ENCODE measurements at regions not wholly inside any gene's neighbourhood (a gene's known extent, or its start where the extent isn't known, plus 50 kb on each side); places are given as distances from the start of the nearest gene placed in this dataset.

DNA sequence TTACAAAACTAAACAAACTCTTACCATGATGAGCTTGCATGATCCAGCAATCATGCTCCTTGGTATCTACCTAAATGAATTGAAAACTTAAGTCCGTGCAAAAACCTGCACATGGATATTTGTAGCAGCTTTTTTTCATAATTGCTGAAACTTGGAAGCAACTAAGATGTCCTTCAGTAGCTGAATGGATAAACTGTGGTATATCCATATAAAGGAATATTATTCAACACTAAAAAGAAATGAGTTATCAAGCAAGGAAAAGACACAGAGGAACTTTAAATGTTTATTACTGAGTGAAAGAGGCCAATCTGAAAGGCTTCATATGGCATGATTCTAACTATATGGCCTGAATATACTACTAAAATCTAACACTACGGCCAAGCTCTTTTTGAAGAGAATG, 139.1 kb upstream of the ZNF608 start:
- Histone ChIP-seq H3K27ac (replicated peaks) (no peak overlapping the region), H3K27me3 (ENCODE audit: low read depth) (no peaks in the 10 kb centered on the region), H3K4me3 (no peak overlapping the region), H3K9me3 (replicated peaks) (peaks cover 8% of the 10 kb centered on the region), H3K36me3 (no peaks in the 10 kb centered on the region), H3K4me1 (peaks cover 6% of the 10 kb centered on the region)
- DNase-seq = no peak
- intact Hi-C loops (cut with micrococcal nuclease) = no loop called here
- TF ChIP-seq, protein P1, sequence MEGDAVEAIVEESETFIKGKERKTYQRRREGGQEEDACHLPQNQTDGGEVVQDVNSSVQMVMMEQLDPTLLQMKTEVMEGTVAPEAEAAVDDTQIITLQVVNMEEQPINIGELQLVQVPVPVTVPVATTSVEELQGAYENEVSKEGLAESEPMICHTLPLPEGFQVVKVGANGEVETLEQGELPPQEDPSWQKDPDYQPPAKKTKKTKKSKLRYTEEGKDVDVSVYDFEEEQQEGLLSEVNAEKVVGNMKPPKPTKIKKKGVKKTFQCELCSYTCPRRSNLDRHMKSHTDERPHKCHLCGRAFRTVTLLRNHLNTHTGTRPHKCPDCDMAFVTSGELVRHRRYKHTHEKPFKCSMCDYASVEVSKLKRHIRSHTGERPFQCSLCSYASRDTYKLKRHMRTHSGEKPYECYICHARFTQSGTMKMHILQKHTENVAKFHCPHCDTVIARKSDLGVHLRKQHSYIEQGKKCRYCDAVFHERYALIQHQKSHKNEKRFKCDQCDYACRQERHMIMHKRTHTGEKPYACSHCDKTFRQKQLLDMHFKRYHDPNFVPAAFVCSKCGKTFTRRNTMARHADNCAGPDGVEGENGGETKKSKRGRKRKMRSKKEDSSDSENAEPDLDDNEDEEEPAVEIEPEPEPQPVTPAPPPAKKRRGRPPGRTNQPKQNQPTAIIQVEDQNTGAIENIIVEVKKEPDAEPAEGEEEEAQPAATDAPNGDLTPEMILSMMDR (IDR thresholded peaks at IDR 0.05; ENCODE audit: borderline replicate concordance) = no peak

DNA sequence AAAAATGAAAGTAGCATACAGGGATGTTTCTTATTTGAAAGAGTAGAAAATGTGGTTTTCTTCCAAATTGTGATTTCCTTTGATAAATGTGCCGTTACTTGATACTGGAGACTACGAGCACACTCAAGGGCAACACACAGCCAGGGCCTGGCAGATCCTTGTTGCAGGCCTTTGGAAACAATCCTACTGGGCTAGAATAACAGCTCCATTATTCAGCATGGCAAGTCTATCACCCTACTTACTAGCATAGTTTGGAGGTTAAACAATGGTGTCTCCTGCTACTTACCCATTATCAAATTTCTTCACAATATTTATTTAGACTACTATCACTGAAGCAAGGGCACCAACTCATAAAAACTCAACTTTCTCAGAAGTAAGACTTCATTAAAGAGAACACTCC, 140.8 kb upstream of the ZNF608 start:
- TF ChIP-seq, protein P1 (IDR thresholded peaks at IDR 0.05; ENCODE audit: borderline replicate concordance) = no peak
- H3K36me3 ChIP-seq = no peaks in the 10 kb centered on the region
- no peak overlapping the region for H3K4me3 ChIP-seq
- H3K4me1 ChIP-seq = peaks cover 6% of the 10 kb centered on the region
- H3K9me3 ChIP-seq (replicated peaks) = peaks cover 8% of the 10 kb centered on the region
- H3K27ac ChIP-seq (replicated peaks) = no peak overlapping the region
- DNase-seq = no peak
- intact Hi-C loops (cut with micrococcal nuclease) = no loop called here
- H3K27me3 ChIP-seq (ENCODE audit: low read depth) = no peaks in the 10 kb centered on the region

DNA sequence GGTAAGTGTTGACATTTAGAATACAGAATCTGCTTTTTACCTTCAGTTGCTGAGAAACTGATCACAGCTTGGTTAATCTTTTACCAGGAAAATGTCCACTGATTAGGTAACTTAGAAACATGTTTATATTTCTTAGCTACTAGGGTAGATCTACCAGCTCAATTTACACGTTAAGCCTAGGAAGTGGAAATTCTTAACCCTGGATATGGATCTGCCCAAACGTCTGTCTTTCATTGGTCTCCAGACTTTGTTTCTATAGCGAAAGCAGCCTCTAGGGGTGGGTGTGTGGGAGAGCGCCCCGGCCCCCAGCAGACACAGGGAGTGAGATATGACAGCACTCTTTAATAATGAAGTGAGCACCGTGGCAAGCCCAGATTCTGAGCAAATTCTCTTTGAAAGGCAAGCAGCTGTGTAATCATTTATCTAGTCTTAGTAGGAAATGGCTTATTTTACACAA, 141.6 kb upstream of the ZNF608 start:
- TF ChIP-seq, protein P1 (IDR thresholded peaks at IDR 0.05; ENCODE audit: borderline replicate concordance) = no peak
- Histone ChIP-seq H3K36me3 (no peaks in the 10 kb centered on the region), H3K27ac (replicated peaks) (no peak overlapping the region), H3K9me3 (replicated peaks) (peaks cover 8% of the 10 kb centered on the region), H3K4me3 (no peak overlapping the region), H3K4me1 (peaks cover 6% of the 10 kb centered on the region), H3K27me3 (ENCODE audit: low read depth) (no peaks in the 10 kb centered on the region)
- intact Hi-C loops (cut with micrococcal nuclease) = no loop called here
- DNase-seq = no peak

DNA sequence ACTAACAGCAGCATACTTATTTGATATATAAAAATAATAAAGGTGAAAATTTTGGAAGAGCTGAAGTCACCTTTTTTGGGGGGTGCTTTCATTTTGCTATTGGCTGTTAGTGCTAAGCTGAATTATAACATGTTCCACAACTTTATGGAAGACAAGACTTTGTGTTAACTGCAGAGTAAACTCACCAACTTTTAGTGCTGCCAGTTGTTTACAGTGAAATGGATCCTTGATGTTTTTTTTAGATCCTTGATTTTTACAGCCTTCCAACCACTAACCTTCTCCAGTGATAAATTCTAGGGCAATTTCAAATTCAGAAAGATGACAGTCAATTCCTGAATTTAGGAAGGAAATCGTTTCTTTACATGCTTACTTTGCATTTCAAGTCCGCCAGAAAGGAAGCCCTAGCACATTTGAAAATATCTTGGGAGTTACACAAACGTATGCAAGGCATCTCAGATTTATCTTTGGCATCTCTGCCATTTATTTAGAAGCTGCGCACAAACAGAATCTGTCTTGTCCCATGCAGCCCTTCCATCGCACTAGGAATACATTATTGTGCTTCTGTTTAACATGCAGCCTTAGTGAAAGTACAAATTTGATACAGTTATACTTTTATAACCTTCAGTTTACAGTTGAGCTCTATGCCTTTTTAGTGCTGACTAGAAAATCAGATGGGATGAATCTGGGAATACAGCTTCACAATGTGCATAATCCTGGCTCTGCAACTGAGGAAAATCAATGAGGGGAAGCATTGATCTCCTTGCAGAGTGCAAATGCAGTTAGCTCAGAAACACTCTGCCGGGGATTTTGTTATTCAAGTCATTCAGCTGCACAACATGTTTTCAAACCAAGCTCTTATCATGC, 142.4 kb upstream of the ZNF608 start:
- Histone ChIP-seq H3K9me3 (replicated peaks) (peaks cover 8% of the 10 kb centered on the region), H3K27me3 (ENCODE audit: low read depth) (no peaks in the 10 kb centered on the region), H3K4me1 (peaks cover 6% of the 10 kb centered on the region), H3K36me3 (no peaks in the 10 kb centered on the region), H3K27ac (replicated peaks) (no peak overlapping the region), H3K4me3 (no peak overlapping the region)
- no peak for DNase-seq
- intact Hi-C loops (cut with micrococcal nuclease) = no loop called here
- TF ChIP-seq, protein P1 (IDR thresholded peaks at IDR 0.05; ENCODE audit: borderline replicate concordance) = no peak

DNA sequence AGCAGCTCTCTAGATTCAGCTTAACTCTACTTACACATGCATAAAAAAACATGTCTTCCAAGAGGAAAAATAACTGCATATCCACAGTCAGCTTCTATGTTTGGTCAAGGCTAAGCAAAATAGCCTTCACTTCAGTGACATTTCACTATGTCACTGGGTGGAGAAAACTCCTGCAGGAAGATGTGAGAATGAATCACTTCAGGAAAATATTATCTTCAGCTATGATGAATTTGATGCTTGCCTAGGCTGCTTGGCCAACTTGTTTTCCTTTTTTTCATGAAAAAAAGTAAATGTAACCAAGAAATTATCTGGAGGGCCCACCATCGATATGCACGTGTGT, 143.0 kb upstream of the ZNF608 start:
- intact Hi-C loops (cut with micrococcal nuclease) = no loop called here
- TF ChIP-seq, protein P1 (IDR thresholded peaks at IDR 0.05; ENCODE audit: borderline replicate concordance) = no peak
- Histone ChIP-seq H3K27ac (replicated peaks) (no peak overlapping the region), H3K4me3 (no peak overlapping the region), H3K36me3 (no peaks in the 10 kb centered on the region), H3K9me3 (replicated peaks) (peaks cover 8% of the 10 kb centered on the region), H3K4me1 (peaks cover 6% of the 10 kb centered on the region), H3K27me3 (ENCODE audit: low read depth) (no peaks in the 10 kb centered on the region)
- DNase-seq = no peak

Data from left ventricle myocardium inferior (tissue), 1 donor.